Retinal pigment epithelial cell (primary cell): ENCODE measurements at regions not wholly inside any gene's neighbourhood (a gene's known extent, or its start where the extent isn't known, plus 50 kb on each side); places are given as distances from the start of the nearest gene placed in this dataset.

Experiments used
- DNase-seq: peaks from one replicate; pipeline ENCODE4 v3.0.0-alpha.2; 2010; ENCODE audit warnings: low read depth
- H3K4me3 ChIP-seq: 2 replicates; pipeline ENCODE4 v1.5.1; 2011; ENCODE audit warnings: mild to moderate bottlenecking, low read length, control low read depth, moderate library complexity
- TF ChIP-seq, protein P1 (sequence below): conservative IDR thresholded peaks from 2 replicates; pipeline ENCODE4 v1.5.1; 2011; ENCODE audit warnings: low read depth, low read length, control low read depth, inconsistent platforms

DNA sequence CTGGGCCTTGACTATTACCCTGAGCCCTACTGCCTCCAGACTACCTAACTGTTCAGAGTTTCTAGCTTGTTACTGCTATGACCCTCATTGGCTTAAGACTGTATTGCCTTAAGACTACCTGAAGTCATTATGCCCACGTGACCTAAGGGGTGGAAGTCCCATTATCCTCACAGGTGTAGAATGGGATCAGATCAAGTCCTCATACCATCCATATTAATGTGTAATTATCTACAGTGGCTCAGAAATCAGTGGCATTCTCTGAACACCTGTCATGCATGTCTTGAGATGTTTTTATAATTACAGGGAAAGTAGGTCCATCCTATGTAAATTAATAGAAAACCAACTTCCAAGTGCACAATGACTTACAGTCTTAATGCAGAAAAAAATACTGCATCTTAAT, 124.0 kb upstream of the CDC42EP3 start:
- TF ChIP-seq, protein P1, sequence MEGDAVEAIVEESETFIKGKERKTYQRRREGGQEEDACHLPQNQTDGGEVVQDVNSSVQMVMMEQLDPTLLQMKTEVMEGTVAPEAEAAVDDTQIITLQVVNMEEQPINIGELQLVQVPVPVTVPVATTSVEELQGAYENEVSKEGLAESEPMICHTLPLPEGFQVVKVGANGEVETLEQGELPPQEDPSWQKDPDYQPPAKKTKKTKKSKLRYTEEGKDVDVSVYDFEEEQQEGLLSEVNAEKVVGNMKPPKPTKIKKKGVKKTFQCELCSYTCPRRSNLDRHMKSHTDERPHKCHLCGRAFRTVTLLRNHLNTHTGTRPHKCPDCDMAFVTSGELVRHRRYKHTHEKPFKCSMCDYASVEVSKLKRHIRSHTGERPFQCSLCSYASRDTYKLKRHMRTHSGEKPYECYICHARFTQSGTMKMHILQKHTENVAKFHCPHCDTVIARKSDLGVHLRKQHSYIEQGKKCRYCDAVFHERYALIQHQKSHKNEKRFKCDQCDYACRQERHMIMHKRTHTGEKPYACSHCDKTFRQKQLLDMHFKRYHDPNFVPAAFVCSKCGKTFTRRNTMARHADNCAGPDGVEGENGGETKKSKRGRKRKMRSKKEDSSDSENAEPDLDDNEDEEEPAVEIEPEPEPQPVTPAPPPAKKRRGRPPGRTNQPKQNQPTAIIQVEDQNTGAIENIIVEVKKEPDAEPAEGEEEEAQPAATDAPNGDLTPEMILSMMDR: no peak
- no peak overlapping the region for H3K4me3 ChIP-seq
- no peak for DNase-seq

DNA sequence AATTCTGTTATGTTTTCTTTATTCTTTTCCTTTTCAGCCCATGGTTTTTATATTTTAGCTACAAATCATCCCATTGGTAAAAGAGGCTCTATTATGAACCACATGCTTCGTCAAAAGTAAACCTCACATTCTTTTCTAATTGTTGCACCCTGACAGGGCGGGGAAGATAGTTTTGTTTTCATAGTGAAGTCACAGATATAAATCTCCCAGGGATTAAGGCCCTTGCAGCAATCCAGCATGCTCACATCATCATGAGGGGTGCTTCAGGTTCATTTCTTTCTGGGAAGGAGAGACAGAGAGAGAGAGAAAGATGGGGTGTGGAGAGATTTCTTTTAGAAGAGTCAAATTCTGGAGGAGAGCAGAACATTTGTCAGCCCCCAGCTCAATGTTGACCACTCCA, 124.5 kb upstream of the CDC42EP3 start:
- DNase-seq: peak; percentile 83
- TF ChIP-seq, protein P1: no peak
- no peak overlapping the region for H3K4me3 ChIP-seq

DNA sequence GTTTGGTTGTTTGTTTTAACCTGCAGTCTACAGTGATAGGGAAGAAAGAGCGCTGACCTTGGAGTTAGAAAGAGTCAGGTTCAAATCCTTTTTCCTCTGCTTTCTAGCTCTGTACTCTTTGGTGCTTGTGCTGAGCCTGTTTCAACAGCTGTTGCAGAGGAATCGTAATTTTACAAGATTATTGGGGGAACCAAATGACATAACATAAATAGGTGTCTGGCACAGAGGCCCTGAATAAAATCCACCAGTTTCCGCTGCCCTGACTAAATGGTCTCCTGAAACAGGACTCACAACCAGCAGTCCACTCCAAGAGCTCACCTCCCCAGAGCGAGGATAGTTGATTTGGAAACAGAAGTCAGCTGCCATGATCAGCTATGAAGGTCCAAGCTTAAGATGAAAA, 125.0 kb upstream of the CDC42EP3 start:
- TF ChIP-seq, protein P1: no peak
- no peak for DNase-seq
- no peak overlapping the region for H3K4me3 ChIP-seq

DNA sequence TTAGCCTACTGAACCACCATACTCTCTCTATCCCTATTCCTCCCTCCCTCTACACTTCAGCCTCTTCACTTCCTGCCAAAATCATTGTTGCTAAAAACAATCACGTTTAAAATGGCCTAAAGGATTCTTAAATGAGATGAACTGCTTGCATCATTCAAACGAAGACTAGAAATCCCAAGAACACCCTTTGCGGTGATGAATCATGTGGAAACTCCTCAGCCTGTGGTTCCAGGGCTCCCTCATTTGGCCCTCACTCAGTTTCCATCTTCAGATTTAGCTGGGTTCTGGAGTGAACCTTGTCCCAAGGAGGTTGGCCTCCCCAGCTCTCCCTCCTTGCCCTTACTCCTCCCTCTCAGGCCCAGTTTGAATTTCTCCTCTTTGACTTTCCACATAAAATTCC, 125.6 kb upstream of the CDC42EP3 start:
- DNase-seq: no peak

DNA sequence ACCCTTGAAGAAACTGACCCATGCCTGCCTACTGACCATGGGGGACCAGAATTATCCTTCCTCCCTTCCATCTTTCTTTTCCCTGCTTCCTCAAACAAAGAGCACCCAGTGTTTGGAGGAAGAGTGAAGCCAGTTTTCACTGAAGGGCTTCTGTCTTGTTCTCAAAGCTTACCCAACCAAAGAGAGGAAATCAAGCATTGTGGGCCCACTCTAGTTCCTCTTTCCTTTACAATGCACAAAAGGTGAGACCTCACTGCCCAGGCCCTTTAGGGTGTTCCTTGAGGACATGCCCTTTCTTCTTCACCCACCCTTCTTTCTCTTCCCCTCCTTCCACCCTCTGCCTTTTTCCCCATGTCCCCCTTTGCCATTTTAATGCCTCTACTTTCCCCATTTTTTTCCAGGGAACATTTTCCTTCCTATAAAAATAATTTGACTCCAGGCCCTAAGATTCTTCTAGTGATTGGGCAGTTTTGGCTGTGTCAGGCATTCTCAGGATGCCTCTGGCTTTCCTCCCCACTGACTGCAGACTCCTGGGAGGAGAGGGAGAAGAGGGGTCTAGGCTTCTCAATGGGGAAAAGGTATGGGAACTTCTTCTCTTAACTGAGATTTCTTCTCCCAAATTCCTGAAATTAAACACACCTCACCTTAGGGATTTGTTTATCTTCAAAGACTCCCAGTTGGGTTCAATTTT, 126.6 kb upstream of the RMDN2 start:
- DNase-seq: no peak
- no peak overlapping the region for H3K4me3 ChIP-seq
- TF ChIP-seq, protein P1: no peak

More for the DNA sequence above, 125.6 kb upstream of the CDC42EP3 start:
- TF ChIP-seq, protein P1: no peak
- H3K4me3 ChIP-seq: no peak overlapping the region

DNA sequence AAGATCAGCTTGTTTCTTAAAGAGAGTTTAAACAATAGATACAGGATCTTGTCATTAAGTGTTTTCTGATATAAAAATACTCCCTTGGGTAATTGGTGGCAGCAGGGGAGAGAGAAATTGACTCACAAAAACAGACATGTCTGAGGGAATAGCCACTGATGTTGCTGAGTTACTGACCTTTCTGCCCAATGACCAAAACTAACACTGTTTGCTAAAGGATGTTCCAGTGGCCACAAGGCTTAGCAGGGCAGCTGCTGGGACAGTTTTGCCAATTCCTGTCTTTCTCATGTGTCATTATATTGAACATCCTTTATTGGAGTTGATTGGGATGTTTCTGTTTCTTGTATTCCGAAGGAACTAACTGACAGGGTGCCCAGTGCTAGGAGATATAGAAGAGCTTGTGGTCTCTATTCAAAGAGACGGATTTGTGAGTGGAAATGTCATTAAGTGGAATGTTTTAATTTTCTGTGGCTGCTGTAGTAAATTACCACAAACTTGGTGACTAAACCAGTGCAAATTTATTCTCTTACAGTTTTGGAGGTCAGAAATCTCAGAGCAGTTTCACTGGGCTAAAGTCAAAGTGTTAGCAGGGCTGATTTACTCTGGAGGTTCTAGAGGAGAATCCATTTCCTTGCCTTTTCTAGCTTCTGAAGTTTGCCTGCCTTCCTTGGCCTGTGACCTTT, 124.8 kb upstream of the RMDN2 start:
- no peak overlapping the region for H3K4me3 ChIP-seq
- DNase-seq: no peak
- TF ChIP-seq, protein P1: no peak

DNA sequence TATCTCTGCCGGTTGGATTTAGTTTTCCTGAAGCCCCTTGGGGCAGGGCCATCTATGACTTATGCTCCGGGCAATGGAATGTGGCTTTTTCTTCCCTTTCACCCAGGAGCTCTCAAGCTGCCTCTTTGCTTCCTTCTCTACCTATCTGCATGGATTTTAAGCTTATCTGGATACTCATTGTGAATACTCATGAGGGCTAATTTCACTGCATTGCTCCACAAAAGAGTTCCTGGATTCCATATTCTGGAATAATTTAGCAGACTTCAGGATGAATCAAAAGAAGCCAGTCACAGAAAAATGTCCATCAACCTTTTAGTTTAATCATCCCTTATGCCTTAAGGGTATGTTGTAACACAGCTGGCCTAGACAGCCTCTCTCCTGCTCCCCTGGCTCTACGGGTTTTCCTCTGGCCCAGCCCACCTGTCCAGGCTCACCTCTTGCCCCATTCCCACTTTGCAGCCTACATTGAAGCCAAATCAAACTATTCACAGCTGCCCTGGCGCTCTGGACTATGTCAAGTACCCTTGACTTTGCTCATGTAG, 122.8 kb upstream of the RMDN2 start:
- TF ChIP-seq, protein P1: no peak
- no peak for DNase-seq
- no peak overlapping the region for H3K4me3 ChIP-seq
